ENCODE measurements at regions not wholly inside any gene's neighbourhood (a gene's known extent, or its start where the extent isn't known, plus 50 kb on each side); places are given as distances from the start of the nearest gene placed in this dataset.

DNA sequence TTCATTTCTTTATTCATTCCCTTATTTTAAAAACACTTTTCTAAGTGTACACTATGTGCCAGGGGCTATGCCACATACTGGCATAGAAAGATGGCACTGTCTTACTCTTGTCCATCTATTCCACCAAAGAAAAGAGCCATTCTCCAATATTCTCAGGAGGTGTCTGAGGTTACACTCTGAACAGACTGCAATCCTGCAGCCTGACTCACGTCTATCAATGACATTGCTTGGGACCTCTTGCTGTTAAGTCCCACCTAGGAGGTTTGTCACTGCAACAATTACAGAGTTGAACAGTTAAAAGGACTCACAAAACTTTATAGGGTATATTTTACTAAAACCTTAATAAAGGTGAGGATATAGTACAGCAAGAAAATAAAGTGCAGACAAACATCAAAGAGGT lies 512.9 kb upstream of the HTR2A start:
- TF ChIP-seq CTCF (IDR thresholded peaks at IDR 0.05) (no peak), EZH2 (IDR thresholded peaks at IDR 0.05; ENCODE audit: borderline replicate concordance, insufficient read depth, low read depth, low read length, poor library complexity, severe bottlenecking) (no peak)

Data from B cell (primary cell).